Stimulated activated naive CD8-positive, alpha-beta T cell treated with anti-CD3 and anti-CD28 coated beads, Interleukin-15, amount 100 ng/mL, for 72 hours (primary cell): ENCODE measurements at regions not wholly inside any gene's neighbourhood (a gene's known extent, or its start where the extent isn't known, plus 50 kb on each side); places are given as distances from the start of the nearest gene placed in this dataset.

Experiments
- ATAC-seq: fragments of 150-1000 bp; cut with Tn5 transposase; 2 replicates; pipeline ENCODE4 v1.10.0; 2021; ENCODE audit warnings: mild to moderate bottlenecking, moderate library complexity
- DNase-seq, 2 donors: peaks; one replicate each; pipeline ENCODE4 v3.0.0; 2021 to 2022
- H3K27ac Mint-ChIP-seq, 2 donors: one replicate each; pipeline ENCODE4 v1.8.0; 2022; ENCODE audit warnings: mild to moderate bottlenecking in 2 of 2, mixed read lengths in 2 of 2, moderate library complexity in 2 of 2
- H3K27me3 Mint-ChIP-seq: one replicate; pipeline ENCODE4 v1.8.0; 2022; ENCODE audit warnings: mixed read lengths
- H3K4me1 Mint-ChIP-seq: one replicate; pipeline ENCODE4 v1.8.0; 2022; ENCODE audit warnings: mild to moderate bottlenecking, mixed read lengths
- H3K4me3 Mint-ChIP-seq, 2 donors: one replicate each; pipeline ENCODE4 v1.8.0; 2022; ENCODE audit warnings: mild to moderate bottlenecking in 2 of 2, mixed read lengths in 2 of 2, moderate library complexity in 1 of 2
- H3K9me3 Mint-ChIP-seq, 2 donors: one replicate each; pipeline ENCODE4 v1.8.0; 2022; ENCODE audit warnings: mixed read lengths in 2 of 2

- H3K9me3 Mint-ChIP-seq, result no peaks in the 10 kb centered on the region
- no peak overlapping the region for H3K27ac Mint-ChIP-seq
- no peak for DNase-seq
- H3K27me3 Mint-ChIP-seq, result no peaks in the 10 kb centered on the region
- ATAC-seq, result no peak
- peaks cover 6% of the 10 kb centered on the region for H3K4me1 Mint-ChIP-seq
- H3K4me3 Mint-ChIP-seq, result no peak overlapping the region
These were observed 320.3 kb downstream of the RNF144A start for GRCh38 chr2:7237466-7237865.

DNA sequence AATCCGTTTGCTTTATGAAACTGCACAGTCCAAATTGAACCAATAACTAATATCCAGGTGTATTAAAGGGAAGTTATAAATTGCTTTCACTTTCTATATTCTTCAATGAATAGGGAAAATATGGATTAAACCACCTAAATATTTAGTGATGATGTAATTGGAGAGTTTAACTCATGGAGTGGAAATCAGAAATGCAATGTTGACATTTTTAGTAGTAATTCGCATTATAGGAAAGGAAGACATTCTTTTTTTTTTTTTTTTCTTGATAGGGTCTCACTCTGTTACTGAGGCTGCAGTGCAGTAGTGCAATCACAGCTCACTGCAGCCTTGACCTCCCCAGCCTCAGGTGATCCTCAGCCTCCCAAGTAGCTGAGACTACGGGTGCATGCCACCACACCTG lies 321.9 kb downstream of the RNF144A start:
- no peak for DNase-seq
- Mint-ChIP-seq H3K27ac (no peak overlapping the region), H3K4me3 (no peak overlapping the region), H3K9me3 (no peaks in the 10 kb centered on the region), H3K4me1 (peaks cover 12% of the 10 kb centered on the region), H3K27me3 (no peaks in the 10 kb centered on the region)
- no peak for ATAC-seq

DNA sequence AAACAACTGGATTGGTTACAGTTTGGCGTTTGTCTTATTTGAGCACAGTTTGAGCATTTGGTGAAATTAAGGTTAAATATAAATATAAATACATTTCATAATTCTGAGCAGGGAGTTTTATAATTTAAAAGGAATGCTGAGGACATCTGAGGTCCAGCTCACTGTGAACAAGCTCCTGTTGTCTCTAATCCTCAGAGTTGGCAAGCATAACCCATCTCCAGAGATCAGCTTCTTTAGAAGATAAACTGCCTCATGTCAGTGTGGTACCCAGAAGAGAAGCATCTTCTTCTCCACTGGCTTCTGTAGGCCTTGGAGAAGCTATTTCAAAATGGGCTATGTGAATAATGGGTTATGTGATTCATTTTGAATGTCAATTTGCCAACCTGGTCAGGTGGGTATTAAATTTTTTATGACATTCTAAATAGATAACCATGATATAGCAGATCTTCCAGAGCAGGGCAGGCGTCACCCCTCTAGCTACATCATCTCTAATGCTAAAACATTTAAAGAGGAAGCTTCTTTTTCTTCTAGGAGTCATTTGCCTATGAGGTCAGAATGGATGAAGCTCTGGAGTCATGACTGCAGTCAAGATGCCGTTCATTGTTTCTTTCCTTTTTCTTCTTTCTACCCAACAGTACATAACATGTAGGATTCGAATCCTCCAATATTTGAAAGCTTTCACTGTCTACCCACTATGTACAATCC lies 324.0 kb downstream of the RNF144A start:
- Mint-ChIP-seq H3K9me3 (no peaks in the 10 kb centered on the region), H3K4me1 (peaks cover 12% of the 10 kb centered on the region), H3K27ac (no peak overlapping the region), H3K4me3 (no peak overlapping the region), H3K27me3 (no peaks in the 10 kb centered on the region)
- DNase-seq (no peak), ATAC-seq (no peak)

- ATAC-seq (no peak), DNase-seq (no peak)
- Mint-ChIP-seq H3K9me3 (no peaks in the 10 kb centered on the region), H3K4me1 (peaks cover 12% of the 10 kb centered on the region), H3K4me3 (no peak overlapping the region), H3K27me3 (no peaks in the 10 kb centered on the region), H3K27ac (peak overlapping the region in 1 of 2 donors; percentile 37)
These were observed 325.1 kb downstream of the RNF144A start for GRCh38 chr2:7242189-7242867.

DNA sequence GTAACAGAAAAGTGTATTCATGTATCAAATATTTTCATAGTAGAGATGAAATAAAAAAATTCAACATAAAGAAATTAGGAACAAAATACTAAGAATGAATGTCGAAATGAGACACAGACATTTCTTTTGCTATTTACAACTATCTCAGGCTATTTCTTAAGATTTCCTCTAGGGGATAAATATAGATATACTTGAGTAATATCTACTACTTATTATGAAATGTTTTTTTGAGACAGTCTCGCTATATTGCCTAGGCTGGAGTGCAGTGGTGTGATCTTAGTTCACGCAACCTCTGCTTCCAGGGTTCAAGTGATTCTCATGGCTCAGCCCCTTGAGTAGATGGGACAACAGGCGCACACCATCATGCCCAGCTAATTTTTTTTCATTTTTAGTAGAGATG lies 326.1 kb downstream of the RNF144A start:
- ATAC-seq (no peak), DNase-seq (no peak)
- H3K27ac Mint-ChIP-seq, result no peak overlapping the region
- H3K4me3 Mint-ChIP-seq, result no peak overlapping the region
- H3K9me3 Mint-ChIP-seq, result no peaks in the 10 kb centered on the region
- H3K27me3 Mint-ChIP-seq, result no peaks in the 10 kb centered on the region
- peaks cover 12% of the 10 kb centered on the region for H3K4me1 Mint-ChIP-seq

DNA sequence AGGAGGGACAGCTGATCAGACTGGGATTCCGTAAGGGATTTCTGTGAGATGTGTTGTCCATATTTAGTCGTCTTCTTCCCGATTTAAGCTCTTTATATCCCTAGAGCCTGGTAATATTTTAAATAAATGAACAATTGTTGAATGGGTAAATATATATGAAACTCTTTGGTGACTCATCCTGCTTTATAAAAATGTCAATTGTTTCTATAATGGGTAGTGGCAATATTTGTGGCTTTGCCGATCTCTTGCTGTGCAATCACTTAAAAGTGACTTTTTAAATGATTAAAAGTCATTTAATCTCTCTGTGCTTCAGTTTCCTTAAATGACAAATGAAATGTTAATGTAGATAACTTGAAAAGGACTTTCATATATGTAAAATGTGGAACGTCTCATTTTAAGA lies 339.2 kb downstream of the RNF144A start:
- Mint-ChIP-seq H3K27me3 (no peaks in the 10 kb centered on the region), H3K4me1 (no peaks in the 10 kb centered on the region), H3K27ac (no peak overlapping the region), H3K4me3 (no peak overlapping the region), H3K9me3 (no peaks in the 10 kb centered on the region)
- ATAC-seq (no peak), DNase-seq (no peak)

DNA sequence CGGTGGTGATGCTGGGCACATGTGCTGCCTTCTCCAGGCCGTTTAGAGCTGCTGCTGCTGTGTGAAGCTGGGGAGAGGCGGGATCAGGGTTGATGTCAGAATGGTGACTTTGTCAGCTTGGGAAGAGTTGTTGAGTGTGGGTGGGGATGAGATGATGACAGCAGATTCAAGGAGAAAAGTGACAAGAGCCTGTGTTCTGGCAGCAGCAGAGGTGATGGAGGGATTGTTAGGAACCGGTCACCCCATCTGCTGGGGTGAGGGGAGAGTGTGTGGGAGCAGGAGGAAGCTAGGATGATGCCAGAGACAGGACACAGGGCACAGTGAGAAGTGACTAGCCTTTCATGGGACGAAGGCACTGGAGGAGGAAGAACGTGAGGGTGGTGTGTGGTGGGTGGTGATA lies 345.5 kb downstream of the RNF144A start:
- Mint-ChIP-seq H3K27ac (peak overlapping the region in 1 of 2 donors; percentile 70), H3K4me3 (no peak overlapping the region), H3K4me1 (peaks cover 7% of the 10 kb centered on the region), H3K9me3 (no peaks in the 10 kb centered on the region), H3K27me3 (no peaks in the 10 kb centered on the region)
- ATAC-seq (peak; percentile 15), DNase-seq (no peak)

- H3K9me3 Mint-ChIP-seq, result no peaks in the 10 kb centered on the region
- no peaks in the 10 kb centered on the region for H3K27me3 Mint-ChIP-seq
- H3K27ac Mint-ChIP-seq, result no peak overlapping the region
- H3K4me3 Mint-ChIP-seq, result no peak overlapping the region
- peaks cover 7% of the 10 kb centered on the region for H3K4me1 Mint-ChIP-seq
- DNase-seq (no peak), ATAC-seq (no peak)
These were observed 347.6 kb downstream of the RNF144A start for GRCh38 chr2:7264791-7265190.

- DNase-seq (no peak), ATAC-seq (no peak)
- H3K4me3 Mint-ChIP-seq, result no peak overlapping the region
- no peak overlapping the region for H3K27ac Mint-ChIP-seq
- H3K9me3 Mint-ChIP-seq, result no peaks in the 10 kb centered on the region
- no peaks in the 10 kb centered on the region for H3K27me3 Mint-ChIP-seq
- peaks cover 7% of the 10 kb centered on the region for H3K4me1 Mint-ChIP-seq
These were observed 348.1 kb downstream of the RNF144A start for GRCh38 chr2:7265286-7265685.

DNA sequence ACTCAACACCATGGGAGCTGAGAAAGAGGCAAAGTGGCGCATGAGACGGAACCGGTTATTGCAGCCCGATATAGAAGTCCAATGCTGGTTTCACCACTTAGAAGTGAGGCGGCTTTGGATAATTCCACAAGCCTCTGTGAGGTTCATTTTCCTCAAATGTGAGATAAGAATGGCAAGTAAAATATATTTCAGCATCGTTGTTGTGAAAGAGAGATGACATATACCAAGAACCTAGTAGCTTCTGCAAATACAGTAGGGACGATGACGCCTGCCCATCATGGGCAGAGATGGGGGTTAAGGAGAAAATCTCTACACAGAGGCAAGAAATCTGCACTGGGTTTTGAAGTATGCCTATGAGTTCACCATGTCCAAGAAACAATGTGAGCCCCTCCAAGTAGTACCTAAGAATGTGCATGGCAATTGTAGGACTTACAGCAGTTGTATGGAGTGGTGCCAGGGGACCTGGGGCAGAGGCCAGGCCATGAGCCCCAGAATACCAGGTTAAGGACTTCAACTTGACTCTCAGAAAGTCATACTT lies 352.0 kb downstream of the RNF144A start:
- DNase-seq (no peak), ATAC-seq (no peak)
- peaks cover 5% of the 10 kb centered on the region for H3K27me3 Mint-ChIP-seq
- H3K4me1 Mint-ChIP-seq, result no peaks in the 10 kb centered on the region
- peak overlapping the region in 1 of 2 donors; percentile 52 for H3K27ac Mint-ChIP-seq
- H3K4me3 Mint-ChIP-seq, result no peak overlapping the region
- no peaks in the 10 kb centered on the region for H3K9me3 Mint-ChIP-seq

DNA sequence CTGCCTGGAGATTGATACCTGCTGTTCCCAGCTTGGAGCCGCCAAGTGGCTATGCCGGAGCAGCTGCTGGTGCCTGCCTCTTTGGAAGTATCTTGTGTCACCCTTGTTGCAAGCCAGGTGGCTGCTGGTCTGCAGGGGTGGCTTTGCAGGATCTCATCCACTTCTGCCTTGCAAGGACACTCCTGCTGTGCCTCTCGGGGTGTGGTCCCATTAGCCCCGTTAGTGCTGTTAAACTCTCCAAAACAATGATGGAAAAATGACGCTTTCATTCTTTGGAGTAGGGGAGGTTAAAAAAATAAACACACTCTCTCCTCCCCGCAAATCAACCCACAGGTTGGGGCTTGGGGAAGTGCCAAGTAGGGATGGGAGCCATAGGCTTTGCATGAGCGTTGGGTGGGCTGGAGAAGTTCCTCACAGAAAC lies 352.8 kb downstream of the RNF144A start:
- H3K9me3 Mint-ChIP-seq, result no peaks in the 10 kb centered on the region
- ATAC-seq, result no peak
- H3K4me3 Mint-ChIP-seq, result no peak overlapping the region
- no peak for DNase-seq
- H3K27me3 Mint-ChIP-seq, result peaks cover 5% of the 10 kb centered on the region
- H3K27ac Mint-ChIP-seq, result no peak overlapping the region
- H3K4me1 Mint-ChIP-seq, result no peaks in the 10 kb centered on the region

DNA sequence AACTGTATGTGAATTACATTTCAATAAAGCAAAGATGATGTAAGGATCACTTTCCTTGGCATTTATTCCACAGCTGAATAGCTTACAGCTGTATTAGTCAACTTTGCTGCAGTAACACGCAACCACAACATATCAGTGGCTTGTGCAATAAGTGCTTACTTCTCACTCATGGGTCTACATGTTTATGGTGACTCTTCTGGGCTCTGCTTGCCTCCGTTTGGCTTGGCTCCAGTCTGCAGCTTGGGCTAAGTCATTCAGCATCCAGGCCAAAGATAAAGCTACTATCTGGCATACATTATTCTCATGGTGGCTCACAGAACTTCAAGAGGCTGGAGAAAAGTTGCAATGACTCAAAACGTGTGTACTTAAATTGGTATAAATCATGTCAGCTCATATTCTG lies 355.0 kb downstream of the RNF144A start:
- Mint-ChIP-seq H3K4me3 (no peak overlapping the region), H3K27me3 (peaks cover 5% of the 10 kb centered on the region), H3K4me1 (no peaks in the 10 kb centered on the region), H3K27ac (no peak overlapping the region), H3K9me3 (no peaks in the 10 kb centered on the region)
- ATAC-seq (no peak), DNase-seq (no peak)

- Mint-ChIP-seq H3K27me3 (peaks cover 2% of the 10 kb centered on the region), H3K27ac (peak overlapping the region in 1 of 2 donors; percentile 2), H3K9me3 (no peaks in the 10 kb centered on the region), H3K4me3 (no peak overlapping the region), H3K4me1 (no peaks in the 10 kb centered on the region)
- ATAC-seq (no peak), DNase-seq (no peak)
These were observed 361.8 kb downstream of the RNF144A start for GRCh38 chr2:7278984-7279383.

- DNase-seq (no peak), ATAC-seq (no peak)
- no peak overlapping the region for H3K27ac Mint-ChIP-seq
- no peaks in the 10 kb centered on the region for H3K4me1 Mint-ChIP-seq
- no peak overlapping the region for H3K4me3 Mint-ChIP-seq
- no peaks in the 10 kb centered on the region for H3K9me3 Mint-ChIP-seq
- no peaks in the 10 kb centered on the region for H3K27me3 Mint-ChIP-seq
These were observed 362.3 kb downstream of the RNF144A start for GRCh38 chr2:7279421-7279949.

- H3K27me3 Mint-ChIP-seq, result no peaks in the 10 kb centered on the region
- no peaks in the 10 kb centered on the region for H3K9me3 Mint-ChIP-seq
- ATAC-seq, result no peak
- no peak overlapping the region for H3K4me3 Mint-ChIP-seq
- H3K27ac Mint-ChIP-seq, result no peak overlapping the region
- H3K4me1 Mint-ChIP-seq, result no peaks in the 10 kb centered on the region
- no peak for DNase-seq
These were observed 363.6 kb downstream of the RNF144A start for GRCh38 chr2:7280790-7281189.
